Fibroblast of skin of left quadriceps (primary cell): ENCODE measurements at regions not wholly inside any gene's neighbourhood (a gene's known extent, or its start where the extent isn't known, plus 50 kb on each side); places are given as distances from the start of the nearest gene placed in this dataset.

Source experiments
- DNase-seq, 2 experiments: peaks; one replicate each; pipeline ENCODE4 v3.0.0-alpha.2; 2013; ENCODE audit warnings: low read depth in 2 of 2

DNA sequence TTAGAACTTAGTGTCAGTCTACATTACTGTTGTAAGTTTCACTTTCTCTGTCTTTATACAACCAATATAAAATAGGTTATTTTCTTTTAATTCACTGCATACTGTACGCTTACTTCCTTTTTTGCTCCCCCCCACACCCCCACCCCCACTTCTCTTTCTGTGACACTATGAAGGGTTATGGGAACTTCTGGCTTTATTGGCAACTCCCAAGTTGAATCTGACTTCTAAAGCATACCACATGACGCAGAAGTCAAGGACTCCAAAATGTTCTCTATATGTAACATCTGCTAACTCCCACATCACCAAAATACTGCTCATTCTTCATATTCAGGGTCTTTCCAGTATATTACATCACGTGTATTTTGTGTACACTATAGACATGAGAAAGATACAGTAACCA is 81.2 kb upstream of the ATXN7L3B start:
- no peak for DNase-seq

GRCh38 chr12:74468401-74468800 is 69.2 kb upstream of the ATXN7L3B start:
- no peak for DNase-seq

- no peak for DNase-seq
Measured at GRCh38 chr12:74476234-74476633, 61.4 kb upstream of the ATXN7L3B start.

- DNase-seq, result no peak
Measured at GRCh38 chr12:74481078-74481477, 56.6 kb upstream of the ATXN7L3B start.

- DNase-seq, result no peak
Measured at GRCh38 chr12:74482115-74482514, 55.5 kb upstream of the ATXN7L3B start.

DNA sequence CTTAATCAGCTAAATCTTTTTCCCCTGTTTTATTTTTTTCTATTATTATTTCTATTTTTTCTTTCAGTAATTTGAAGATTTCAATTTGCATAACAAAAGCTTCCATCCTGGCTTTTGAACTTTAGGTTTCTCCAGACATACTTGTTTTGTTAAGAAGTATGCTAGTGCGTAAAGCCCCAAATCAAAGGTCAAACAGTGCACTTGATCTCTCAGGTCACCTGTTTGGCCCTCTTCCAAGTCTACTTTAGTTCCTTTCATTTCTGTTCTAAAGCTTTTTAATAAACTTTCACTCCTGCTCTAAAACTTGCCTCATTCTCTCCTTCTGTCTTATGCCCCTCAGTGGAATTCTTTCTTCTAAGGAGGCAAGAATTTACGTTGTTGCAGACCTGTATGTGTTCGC is 54.6 kb upstream of the ATXN7L3B start:
- DNase-seq, result no peak
